ENCODE measurements at regions not wholly inside any gene's neighbourhood (a gene's known extent, or its start where the extent isn't known, plus 50 kb on each side); places are given as distances from the start of the nearest gene placed in this dataset.

DNA sequence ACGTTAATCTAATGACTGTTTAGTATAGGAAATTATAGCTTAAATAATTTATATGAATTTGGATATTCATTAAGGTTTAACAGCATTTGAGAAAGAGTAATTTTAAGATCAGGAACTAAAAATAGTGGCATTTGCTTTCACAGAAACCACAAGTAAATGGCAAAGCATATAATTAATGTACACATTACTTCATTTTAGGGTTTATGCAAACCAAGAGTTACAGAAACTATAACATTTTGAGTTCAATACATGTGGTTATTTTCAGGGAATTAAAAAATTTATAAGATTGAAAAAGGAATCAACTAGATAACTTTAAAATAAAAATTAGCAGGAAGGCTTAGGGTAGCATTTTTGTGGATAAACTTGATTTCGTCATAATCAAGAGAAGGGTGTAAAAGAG is 151.7 kb upstream of the MIR17HG start:
- no peaks in the 10 kb centered on the region for H3K9me1 ChIP-seq (ENCODE audit: control insufficient read depth, insufficient read depth, low read length)
- no peaks in the 10 kb centered on the region for H3K79me2 ChIP-seq (ENCODE audit: control insufficient read depth, insufficient read depth, low read length)
- BruUV-seq (replicated peaks), result no TSS peak
- no peak overlapping the region for H3K4me2 ChIP-seq (ENCODE audit: insufficient read depth, low read length)
- H3K9me3 ChIP-seq (replicated peaks; ENCODE audit: control insufficient read depth, insufficient read depth, low read depth, low read length), result no peaks in the 10 kb centered on the region; the same call in 1 of the 2 replicates
- no peak for ATAC-seq
- DNase-seq (ENCODE audit: extremely low read depth in 1 of 4, low spot score in 3 of 4), result no peak
- FAIRE-seq, result no peak
- TF ChIP-seq ZNF175 (CRISPR knock-in tag; IDR thresholded peaks at IDR 0.05; ENCODE audit: low read depth), result no peak
- 0 out of 2 replicates have a peak, but pooled peaks have one; percentile 19 for TF ChIP-seq ZNF551 (CRISPR knock-in tag; IDR thresholded peaks at IDR 0.05)
- TF ChIP-seq BMI1 (IDR thresholded peaks at IDR 0.05; ENCODE audit: low read length), result no peak
- TF ChIP-seq TFAM (CRISPR knock-in tag; conservative IDR thresholded peaks at IDR 0.05), result peak; percentile 92; the same call in 1 of the 2 replicates
- TF ChIP-seq ZNF717 (CRISPR knock-in tag; IDR thresholded peaks at IDR 0.05), result peak; percentile 26; the same call in 1 of the 2 replicates
- TF ChIP-seq NFE2 (IDR thresholded peaks at IDR 0.05; ENCODE audit: low read depth), result no peak
- peak; percentile 29; the same call in 1 of the 2 replicates for TF ChIP-seq CEBPB (tag; IDR thresholded peaks at IDR 0.05)
- no peak for TF ChIP-seq FOXM1 (IDR thresholded peaks at IDR 0.05; ENCODE audit: low read depth)
- no peak for TF ChIP-seq FOXM1 (CRISPR knock-in tag; IDR thresholded peaks at IDR 0.05; ENCODE audit: low read depth)
- TF ChIP-seq ZFX (CRISPR knock-in tag; IDR thresholded peaks at IDR 0.05), result no peak
- 0 out of 2 replicates have a peak, but pooled peaks have one; percentile 3 for TF ChIP-seq POLR2H (tag; IDR thresholded peaks at IDR 0.05; ENCODE audit: low read depth)
- H3K27ac ChIP-seq (ENCODE audit: extremely low read depth, low read depth, low read length), result no peak overlapping the region
- H2AFZ ChIP-seq (ENCODE audit: low read depth, low read length), result no peak overlapping the region
- no peaks in the 10 kb centered on the region for H3K36me3 ChIP-seq (ENCODE audit: control insufficient read depth, insufficient read depth, low read length)
- no peak overlapping the region for H3K9ac ChIP-seq (ENCODE audit: insufficient read depth in 1 of 2, low read depth in 2 of 2, low read length in 2 of 2)
- H3K4me3 ChIP-seq, result no peak overlapping the region
- POLR2A ChIA-PET, result interaction anchor here (0.7 kb wide), 1 partner anchor 10 kb away, joined by 3 read pairs; no protein-coding TSS in a partner anchor
- intact Hi-C loops (cut with micrococcal nuclease), result loop anchor here (5.0 kb wide), 3 partner anchors 42 to 192 kb away; no protein-coding TSS in a partner anchor
- in situ Hi-C loops (cut with MboI), result no loop called here
- H3K4me1 ChIP-seq (replicated peaks in 1 of 2; ENCODE audit: control insufficient read depth in 2 of 2, insufficient read depth in 2 of 2, low read length in 2 of 2), result no peaks in the 10 kb centered on the region
- no peaks in the 10 kb centered on the region for H3K27me3 ChIP-seq (ENCODE audit: control insufficient read depth in 2 of 2, insufficient read depth in 2 of 2, low read length in 2 of 2)
- CTCF ChIA-PET (ENCODE audit: low intra/inter-chr PET ratio), result no interaction called here
- no peaks in the 10 kb centered on the region for H4K20me1 ChIP-seq (replicated peaks; ENCODE audit: control insufficient read depth, insufficient read depth, low read length)
- WGBS (ENCODE audit: insufficient coverage, low coverage, missing lambda C conversion rate), result 1% methylated on average over 2 of the region's 2 CpGs

Measured in K562 (cell line).